Activated effector memory CD4-positive, alpha-beta T cell treated with anti-CD3 and anti-CD28 coated beads, Interleukin-2, amount 50 U/mL, for 16 hours (primary cell): ENCODE measurements at regions not wholly inside any gene's neighbourhood (a gene's known extent, or its start where the extent isn't known, plus 50 kb on each side); places are given as distances from the start of the nearest gene placed in this dataset.

Experiments
- DNase-seq: peaks from one replicate; pipeline ENCODE4 v3.0.0-alpha.2; 2020

- no peak for DNase-seq
Measured at GRCh38 chrX:20515841-20516461, 249.2 kb upstream of the RPS6KA3 start.

GRCh38 chrX:20514358-20514757 lies 247.6 kb upstream of the RPS6KA3 start:
- DNase-seq, result no peak

- DNase-seq, result no peak
Measured at GRCh38 chrX:20513185-20513584, 246.5 kb upstream of the RPS6KA3 start.

- DNase-seq, result no peak
Measured at GRCh38 chrX:20511792-20512191, 245.1 kb upstream of the RPS6KA3 start.

GRCh38 chrX:20507901-20508620 lies 241.4 kb upstream of the RPS6KA3 start:
- DNase-seq, result no peak

GRCh38 chrX:20506739-20507138 lies 240.0 kb upstream of the RPS6KA3 start:
- DNase-seq, result no peak

GRCh38 chrX:20500949-20501348 lies 234.2 kb upstream of the RPS6KA3 start:
- DNase-seq, result no peak

- no peak for DNase-seq
Measured at GRCh38 chrX:20500171-20500865, 233.6 kb upstream of the RPS6KA3 start.

- no peak for DNase-seq
Measured at GRCh38 chrX:20499763-20500162, 233.1 kb upstream of the RPS6KA3 start.

- DNase-seq, result no peak
Measured at GRCh38 chrX:20498851-20499635, 232.3 kb upstream of the RPS6KA3 start.

- DNase-seq, result no peak
Measured at GRCh38 chrX:20495575-20495974, 228.9 kb upstream of the RPS6KA3 start.

GRCh38 chrX:20488473-20488872 lies 221.8 kb upstream of the RPS6KA3 start:
- DNase-seq, result no peak

- no peak for DNase-seq
Measured at GRCh38 chrX:20487227-20487626, 220.5 kb upstream of the RPS6KA3 start.

GRCh38 chrX:20481632-20482031 lies 214.9 kb upstream of the RPS6KA3 start:
- no peak for DNase-seq

- no peak for DNase-seq
Measured at GRCh38 chrX:20479896-20480295, 213.2 kb upstream of the RPS6KA3 start.

- no peak for DNase-seq
Measured at GRCh38 chrX:20479048-20479447, 212.3 kb upstream of the RPS6KA3 start.

GRCh38 chrX:20477836-20478524 lies 211.3 kb upstream of the RPS6KA3 start:
- DNase-seq, result no peak

- DNase-seq, result no peak
Measured at GRCh38 chrX:20477219-20477618, 210.5 kb upstream of the RPS6KA3 start.

- DNase-seq, result no peak
Measured at GRCh38 chrX:20472620-20473258, 206.0 kb upstream of the RPS6KA3 start.

- DNase-seq, result no peak
Measured at GRCh38 chrX:20472148-20472547, 205.4 kb upstream of the RPS6KA3 start.

GRCh38 chrX:20471483-20471882 lies 204.8 kb upstream of the RPS6KA3 start:
- DNase-seq, result no peak
